ENCODE measurements at regions not wholly inside any gene's neighbourhood (a gene's known extent, or its start where the extent isn't known, plus 50 kb on each side); places are given as distances from the start of the nearest gene placed in this dataset.

DNA sequence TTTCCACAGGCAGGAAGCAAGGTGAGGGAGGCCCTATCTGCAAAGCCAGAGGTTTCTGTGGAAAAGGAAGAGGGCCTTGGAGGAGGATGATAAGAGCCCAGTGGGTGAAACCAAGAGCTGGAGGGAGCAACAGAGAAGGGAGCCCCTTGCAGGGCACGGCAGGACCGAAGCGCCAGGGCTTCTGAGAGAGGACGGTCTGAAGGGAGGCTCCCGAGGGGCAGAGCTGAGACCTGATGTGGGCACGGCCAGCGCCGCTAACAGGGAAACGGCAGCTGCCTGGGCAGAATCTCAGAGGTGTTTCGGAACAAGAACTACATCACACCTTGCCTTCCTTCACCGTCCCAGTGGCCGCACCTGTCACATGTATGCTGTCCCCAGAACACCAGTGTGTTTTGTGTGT lies 144.3 kb upstream of the ADARB2 start:
- TF ChIP-seq HDGF (IDR thresholded peaks at IDR 0.05; ENCODE audit: borderline replicate concordance) (no peak), ARNT (IDR thresholded peaks at IDR 0.05) (no peak), SUZ12 (IDR thresholded peaks at IDR 0.05) (no peak), LEF1 (IDR thresholded peaks at IDR 0.05; ENCODE audit: borderline replicate concordance) (no peak), SP1 (IDR thresholded peaks at IDR 0.05) (no peak), FOXK2 (IDR thresholded peaks at IDR 0.05) (no peak), TARDBP (IDR thresholded peaks at IDR 0.05) (no peak), FOXA1 (IDR thresholded peaks at IDR 0.05) (no peak), ZNF384 (IDR thresholded peaks at IDR 0.05) (no peak), L3MBTL2 (conservative IDR thresholded peaks at IDR 0.05) (no peak)
- POLR2A ChIA-PET: no interaction called here
- CTCF ChIA-PET: no interaction called here
- DNase-seq (ENCODE audit: extremely low spot score): no peak

DNA sequence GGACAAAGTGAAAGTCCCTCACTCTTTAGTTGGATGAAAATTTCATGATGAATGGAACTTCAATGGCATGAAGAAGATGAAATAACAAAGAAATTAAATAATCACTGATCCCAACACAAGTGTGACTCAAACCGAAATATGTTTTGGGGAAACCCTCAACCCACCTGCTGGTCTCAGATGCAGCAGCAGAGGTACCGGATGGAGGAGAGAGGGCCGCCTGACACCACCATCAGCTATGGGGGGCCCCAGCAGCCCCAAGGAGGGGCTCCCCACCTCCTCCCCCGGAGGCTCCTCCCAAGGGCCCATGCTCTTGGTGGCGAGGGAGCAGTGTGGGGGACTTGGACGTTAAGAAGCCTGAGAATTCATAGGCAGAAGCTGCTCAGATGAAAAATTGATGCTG lies 137.2 kb upstream of the ADARB2 start:
- no peak for TF ChIP-seq ZNF384 (IDR thresholded peaks at IDR 0.05)
- no peak for TF ChIP-seq FOXM1 (IDR thresholded peaks at IDR 0.05; ENCODE audit: borderline replicate concordance)
- TF ChIP-seq LEF1 (IDR thresholded peaks at IDR 0.05; ENCODE audit: borderline replicate concordance): no peak
- no peak for TF ChIP-seq ELF4 (IDR thresholded peaks at IDR 0.05)
- ChIA-PET CTCF (no interaction called here), POLR2A (no interaction called here)

DNA sequence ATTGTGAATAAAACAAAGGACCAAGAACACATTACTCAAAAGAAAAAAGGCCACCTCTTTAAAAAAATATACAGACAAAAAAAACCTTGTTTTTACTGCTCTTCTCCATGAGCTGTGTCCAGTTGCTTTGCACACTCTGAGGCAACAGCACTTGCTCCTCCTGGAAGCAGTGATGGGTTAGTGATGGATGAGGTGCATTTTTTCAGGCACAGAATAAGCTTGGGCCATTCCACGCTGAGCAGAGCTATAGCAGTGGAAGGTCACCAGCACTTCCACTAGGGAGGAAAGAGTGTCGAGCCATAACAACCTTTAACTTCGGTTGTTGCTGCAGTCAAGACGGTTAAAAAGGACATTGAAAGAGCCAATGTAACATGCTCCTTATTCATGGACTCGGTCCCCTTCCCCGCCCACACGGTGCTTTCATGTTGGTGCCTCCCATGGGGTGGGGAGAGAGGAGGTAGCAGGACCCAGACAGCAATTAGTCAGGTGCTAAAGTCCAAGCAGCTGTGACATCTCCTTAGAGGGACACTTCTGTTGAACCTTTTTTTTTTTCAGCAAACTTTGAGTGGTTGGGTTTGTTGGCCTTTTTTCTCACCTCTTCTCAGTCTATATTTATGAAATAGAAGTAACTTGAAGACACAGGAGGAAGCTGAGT lies 136.5 kb upstream of the ADARB2 start:
- CTCF ChIA-PET: no interaction called here
- POLR2A ChIA-PET: no interaction called here
- no peak for DNase-seq (ENCODE audit: extremely low spot score)
- TF ChIP-seq LEF1 (IDR thresholded peaks at IDR 0.05; ENCODE audit: borderline replicate concordance): no peak
- no peak for TF ChIP-seq ZNF384 (IDR thresholded peaks at IDR 0.05)
- no peak for TF ChIP-seq L3MBTL2 (conservative IDR thresholded peaks at IDR 0.05)
- TF ChIP-seq SUZ12 (IDR thresholded peaks at IDR 0.05): no peak
- TF ChIP-seq, protein P1, sequence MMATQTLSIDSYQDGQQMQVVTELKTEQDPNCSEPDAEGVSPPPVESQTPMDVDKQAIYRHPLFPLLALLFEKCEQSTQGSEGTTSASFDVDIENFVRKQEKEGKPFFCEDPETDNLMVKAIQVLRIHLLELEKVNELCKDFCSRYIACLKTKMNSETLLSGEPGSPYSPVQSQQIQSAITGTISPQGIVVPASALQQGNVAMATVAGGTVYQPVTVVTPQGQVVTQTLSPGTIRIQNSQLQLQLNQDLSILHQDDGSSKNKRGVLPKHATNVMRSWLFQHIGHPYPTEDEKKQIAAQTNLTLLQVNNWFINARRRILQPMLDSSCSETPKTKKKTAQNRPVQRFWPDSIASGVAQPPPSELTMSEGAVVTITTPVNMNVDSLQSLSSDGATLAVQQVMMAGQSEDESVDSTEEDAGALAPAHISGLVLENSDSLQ (IDR thresholded peaks at IDR 0.05): no peak
- TF ChIP-seq FOXA1 (IDR thresholded peaks at IDR 0.05): no peak
- TF ChIP-seq TARDBP (IDR thresholded peaks at IDR 0.05): no peak
- TF ChIP-seq FOXK2 (IDR thresholded peaks at IDR 0.05): no peak
- TF ChIP-seq BHLHE40 (IDR thresholded peaks at IDR 0.05; ENCODE audit: borderline replicate concordance): no peak
- no peak for TF ChIP-seq ELF4 (IDR thresholded peaks at IDR 0.05)
- no peak for TF ChIP-seq HDGF (IDR thresholded peaks at IDR 0.05; ENCODE audit: borderline replicate concordance)
- no peak for TF ChIP-seq CTBP1 (IDR thresholded peaks at IDR 0.05; ENCODE audit: borderline replicate concordance)

More for the DNA sequence above, 137.2 kb upstream of the ADARB2 start:
- no peak for DNase-seq (ENCODE audit: extremely low spot score)

DNA sequence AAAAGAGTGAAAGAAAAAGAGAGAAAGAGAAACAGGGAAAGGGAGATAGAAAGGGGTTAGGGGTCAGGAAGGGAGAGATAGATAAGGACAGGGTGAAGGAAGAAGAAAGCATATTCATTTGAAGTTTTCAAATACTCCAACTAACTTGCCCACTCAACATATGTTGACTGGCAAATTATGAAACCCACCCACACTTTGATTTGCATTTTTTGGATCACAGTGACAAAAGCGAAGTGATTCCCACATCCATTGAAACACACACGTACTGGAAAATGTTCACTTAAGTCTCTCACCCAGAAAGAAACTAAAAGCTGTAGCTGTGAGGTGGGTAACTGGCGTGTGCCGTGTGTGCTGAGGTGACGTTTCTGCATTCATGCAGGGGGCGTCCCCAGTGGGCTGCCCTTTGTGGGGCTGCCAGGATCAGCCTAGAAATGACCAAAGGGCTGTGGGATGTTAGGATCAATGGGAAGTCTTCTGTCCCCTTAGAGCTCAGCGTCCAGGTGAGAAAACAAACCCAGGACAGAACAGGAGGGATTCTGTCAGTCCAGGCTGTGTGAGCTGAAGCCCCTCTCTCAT lies 134.9 kb upstream of the ADARB2 start:
- POLR2A ChIA-PET: no interaction called here
- no peak for DNase-seq (ENCODE audit: extremely low spot score)
- TF ChIP-seq ELF4 (IDR thresholded peaks at IDR 0.05) (no peak), SP1 (IDR thresholded peaks at IDR 0.05) (no peak), NFRKB (IDR thresholded peaks at IDR 0.05) (no peak), HDGF (IDR thresholded peaks at IDR 0.05; ENCODE audit: borderline replicate concordance) (no peak), L3MBTL2 (conservative IDR thresholded peaks at IDR 0.05) (no peak), CTBP1 (IDR thresholded peaks at IDR 0.05; ENCODE audit: borderline replicate concordance) (no peak), ZNF384 (IDR thresholded peaks at IDR 0.05) (no peak), SUZ12 (IDR thresholded peaks at IDR 0.05) (no peak), TARDBP (IDR thresholded peaks at IDR 0.05) (no peak), FOXM1 (IDR thresholded peaks at IDR 0.05; ENCODE audit: borderline replicate concordance) (no peak), LEF1 (IDR thresholded peaks at IDR 0.05; ENCODE audit: borderline replicate concordance) (no peak)
- TF ChIP-seq, protein P1 (IDR thresholded peaks at IDR 0.05): no peak
- CTCF ChIA-PET: no interaction called here

DNA sequence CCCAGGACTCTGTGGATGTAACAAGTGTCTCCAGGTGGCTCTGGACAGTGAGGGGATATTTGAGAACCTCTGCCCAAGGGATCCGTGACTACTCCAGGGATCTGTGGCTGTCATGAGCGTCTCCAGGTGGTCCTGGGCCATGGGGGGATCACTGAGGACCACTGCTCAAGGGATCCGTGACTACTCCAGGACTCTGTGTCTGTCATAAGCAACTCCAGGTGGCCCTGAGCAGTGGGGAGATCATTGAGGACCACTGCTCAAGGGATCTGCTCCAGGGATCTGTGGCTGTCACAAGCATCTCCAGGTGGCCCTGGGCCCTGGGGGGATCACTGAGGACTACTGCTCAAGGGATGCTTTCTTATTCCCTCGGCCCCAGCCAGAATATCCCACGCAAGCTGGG lies 133.2 kb upstream of the ADARB2 start:
- TF ChIP-seq ELF4 (IDR thresholded peaks at IDR 0.05) (no peak), NFRKB (IDR thresholded peaks at IDR 0.05) (no peak), FOXK2 (IDR thresholded peaks at IDR 0.05) (no peak)
- POLR2A ChIA-PET: no interaction called here
- DNase-seq (ENCODE audit: extremely low spot score): no peak
- CTCF ChIA-PET: no interaction called here

DNA sequence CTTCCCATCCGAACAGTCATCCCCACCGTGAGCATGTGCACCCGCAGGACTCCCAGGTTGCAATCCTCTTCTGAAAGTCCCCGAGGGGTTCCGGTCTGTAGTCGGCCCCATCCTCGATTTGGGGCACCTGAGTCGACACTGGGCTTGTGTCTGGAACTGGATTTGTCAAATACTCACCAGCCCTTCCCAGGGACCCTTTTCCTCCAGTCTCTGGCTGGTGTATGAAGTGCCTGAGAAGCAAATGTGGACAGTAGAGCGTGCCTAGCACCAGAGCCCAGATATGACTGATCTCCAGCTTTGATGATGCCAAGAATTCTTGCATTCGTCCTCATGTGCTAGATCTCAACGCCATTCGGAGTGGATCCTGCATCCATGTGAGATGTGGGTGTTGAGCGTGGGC lies 132.5 kb upstream of the ADARB2 start:
- TF ChIP-seq BHLHE40 (IDR thresholded peaks at IDR 0.05; ENCODE audit: borderline replicate concordance): no peak
- no peak for TF ChIP-seq NFRKB (IDR thresholded peaks at IDR 0.05)
- TF ChIP-seq SP1 (IDR thresholded peaks at IDR 0.05): no peak
- TF ChIP-seq FOXK2 (IDR thresholded peaks at IDR 0.05): no peak
- no peak for TF ChIP-seq ELF4 (IDR thresholded peaks at IDR 0.05)
- no peak for TF ChIP-seq FOXM1 (IDR thresholded peaks at IDR 0.05; ENCODE audit: borderline replicate concordance)
- TF ChIP-seq CTBP1 (IDR thresholded peaks at IDR 0.05; ENCODE audit: borderline replicate concordance): no peak
- no peak for TF ChIP-seq FOXA1 (IDR thresholded peaks at IDR 0.05)
- no peak for TF ChIP-seq HDGF (IDR thresholded peaks at IDR 0.05; ENCODE audit: borderline replicate concordance)
- TF ChIP-seq TARDBP (IDR thresholded peaks at IDR 0.05): no peak
- TF ChIP-seq, protein P1 (IDR thresholded peaks at IDR 0.05): no peak
- TF ChIP-seq LEF1 (IDR thresholded peaks at IDR 0.05; ENCODE audit: borderline replicate concordance): no peak
- no peak for DNase-seq (ENCODE audit: extremely low spot score)
- POLR2A ChIA-PET: no interaction called here
- CTCF ChIA-PET: no interaction called here
